Heart left ventricle (tissue), 13 donors: ENCODE measurements at regions not wholly inside any gene's neighbourhood (a gene's known extent, or its start where the extent isn't known, plus 50 kb on each side); places are given as distances from the start of the nearest gene placed in this dataset.

ENCODE experiments used
- CTCF ChIP-seq, 12 donors: fragments of 200-600 bp; sonication (generic) in 4 of 12; IDR thresholded peaks; one replicate each; pipeline versions ENCODE4 v1.5.0 to v1.8.0; 2018 to 2022; ENCODE audit warnings: antibody characterized with exemption in 12 of 12, mild to moderate bottlenecking in 5 of 12
- POLR2A ChIP-seq, 2 donors: fragments of 450-650 bp; IDR thresholded peaks; one replicate each; pipeline ENCODE4 v1.6.1; 2017; ENCODE audit warnings: antibody characterized with exemption in 2 of 2, mild to moderate bottlenecking in 2 of 2, moderate library complexity in 2 of 2
- donor health status: ischemic (EF 13 %, LVEDD 7.1; RV severe dilation, severe dysfunction).
- donor health status: DM: no; HTN: yes; CAD: no.
- donor health status: DM: no; HTN: no; CAD: no.
- donor health status: ischemic (EF 25% LVEDD 6.9; RV normal size, moderate dysfunction).
- donor health status: ischemic (EF 25% LVEDD 5.7; RV mildly dilated, moderate dysfunction).
- donor health status: ischemic (EF 35%, LVEDD 5.7; RV mildly dilated, moderate dysfunction).
- donor health status: nonischemic (EF 11% LVEDD 7.7; RV severe dilation, severe dysfunction).
- donor health status: DM: yes; HTN: yes; CAD: no.
- donor health status: PGD.
- donor health status: ischemic (EF 29% LVEDD 5.4; RV normal size, mild dysfunction).
- donor health status: nonischemic (EF 23%, LVEDD 6.1; RV moderate dilation, normal function).

- TF ChIP-seq POLR2A (IDR thresholded peaks at IDR 0.05) = no peak
- TF ChIP-seq CTCF (IDR thresholded peaks at IDR 0.05) = no peak
Observed at GRCh38 chr12:65667932-65668331, 156.4 kb upstream of the HMGA2 start.
